ENCODE measurements at regions not wholly inside any gene's neighbourhood (a gene's known extent, or its start where the extent isn't known, plus 50 kb on each side); places are given as distances from the start of the nearest gene placed in this dataset.
A peak's percentile ranks its signal among the peaks of the same experiment; 100 is the strongest.

GRCh38 chr7:155371884-155372781, 74.5 kb downstream of the INSIG1 start:
- no peak for DNase-seq (ENCODE audit: low spot score)
- Histone ChIP-seq H3K4me1 (peaks cover 0 to 44% of the 10 kb centered on the region in 2 donors), H3K27me3 (peaks cover 34 to 68% of the 10 kb centered on the region in 2 donors)

GRCh38 chr7:155372782-155373358, 75.2 kb downstream of the INSIG1 start:
- Histone ChIP-seq H3K4me1 (peaks cover 0 to 49% of the 10 kb centered on the region in 2 donors), H3K9me3 (no peaks in the 10 kb centered on the region), H3K36me3 (no peaks in the 10 kb centered on the region), H3K27ac (no peak overlapping the region), H3K4me3 (peak overlapping the region in 1 of 2 donors; percentile 38), H3K27me3 (peaks cover 40 to 76% of the 10 kb centered on the region in 2 donors)
- no peak for TF ChIP-seq CTCF (IDR thresholded peaks at IDR 0.05)
- no peak for DNase-seq (ENCODE audit: low spot score)

More at GRCh38 chr7:155371884-155372781, 74.5 kb downstream of the INSIG1 start:
- peak in 1 of 2 donors; percentile 35 for TF ChIP-seq CTCF (IDR thresholded peaks at IDR 0.05)
- Histone ChIP-seq H3K27ac (no peak overlapping the region), H3K4me3 (peak overlapping the region in 1 of 2 donors; percentile 38), H3K9me3 (no peaks in the 10 kb centered on the region), H3K36me3 (no peaks in the 10 kb centered on the region)

GRCh38 chr7:155373359-155374273, 75.9 kb downstream of the INSIG1 start:
- peaks cover 46 to 83% of the 10 kb centered on the region in 2 donors for H3K27me3 ChIP-seq
- no peak for TF ChIP-seq CTCF (IDR thresholded peaks at IDR 0.05)
- DNase-seq (ENCODE audit: low spot score) = no peak

GRCh38 chr7:155374276-155375252, 76.9 kb downstream of the INSIG1 start:
- Histone ChIP-seq H3K27me3 (peaks cover 56 to 92% of the 10 kb centered on the region in 2 donors), H3K9me3 (no peaks in the 10 kb centered on the region), H3K36me3 (no peaks in the 10 kb centered on the region), H3K27ac (no peak overlapping the region), H3K4me1 (peaks cover 0 to 54% of the 10 kb centered on the region in 2 donors), H3K4me3 (peak overlapping the region in 1 of 2 donors; percentile 38)
- DNase-seq (ENCODE audit: low spot score) = no peak
- TF ChIP-seq CTCF (IDR thresholded peaks at IDR 0.05) = no peak

More at GRCh38 chr7:155373359-155374273, 75.9 kb downstream of the INSIG1 start:
- peak overlapping the region in 1 of 2 donors; percentile 38 for H3K4me3 ChIP-seq
- H3K4me1 ChIP-seq = peaks cover 0 to 54% of the 10 kb centered on the region in 2 donors
- no peaks in the 10 kb centered on the region for H3K9me3 ChIP-seq
- H3K27ac ChIP-seq = no peak overlapping the region
- no peaks in the 10 kb centered on the region for H3K36me3 ChIP-seq
